Myocyte (in vitro differentiated cells): ENCODE measurements at regions not wholly inside any gene's neighbourhood (a gene's known extent, or its start where the extent isn't known, plus 50 kb on each side); places are given as distances from the start of the nearest gene placed in this dataset.

Source experiments
- DNase-seq: peaks from one replicate; pipeline ENCODE4 v3.0.0-alpha.2; 2012; ENCODE audit warnings: low read depth

- no peak for DNase-seq
Measured at GRCh38 chr11:70501051-70501901, 102.9 kb downstream of the CTTN start.

- no peak for DNase-seq
Measured at GRCh38 chr11:70501933-70502540, 103.7 kb downstream of the CTTN start.

DNA sequence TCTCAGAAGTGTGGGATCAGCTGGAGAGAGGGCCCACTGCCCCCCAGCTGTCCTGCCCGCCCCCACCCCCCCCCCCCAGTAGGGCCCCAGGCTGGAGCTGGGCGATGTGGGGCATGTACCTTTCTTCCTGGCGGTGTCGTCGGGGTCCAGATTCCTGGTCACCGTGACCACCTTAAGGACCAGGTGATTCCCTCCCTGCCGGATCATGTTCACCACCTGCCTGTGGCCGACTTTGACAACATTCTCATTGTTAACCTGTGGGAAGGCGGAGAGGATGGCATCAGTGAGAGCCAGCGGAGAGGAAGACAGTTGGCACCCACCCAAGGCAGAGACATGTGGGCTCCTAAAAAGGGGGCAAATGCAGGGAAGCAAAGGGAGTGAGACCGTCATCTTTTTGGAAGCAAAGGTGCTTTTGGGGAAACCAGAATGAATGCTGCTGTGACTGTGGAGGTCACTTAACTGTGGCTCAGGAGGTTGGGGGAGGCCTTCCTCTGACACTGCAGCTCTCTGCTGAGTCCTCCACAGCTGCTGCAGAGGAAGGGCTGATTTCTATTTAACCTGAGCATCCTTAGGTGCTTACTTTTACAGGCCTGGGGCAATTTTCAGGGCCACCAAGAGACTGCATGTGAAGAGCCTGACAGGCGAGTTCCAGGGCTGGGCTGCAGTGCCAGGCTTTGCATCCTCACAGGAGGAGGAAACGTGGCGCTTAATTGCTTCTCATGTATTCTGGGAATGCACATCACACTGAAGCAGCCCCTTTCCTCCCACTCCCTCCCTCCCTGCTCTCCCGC, 104.5 kb downstream of the CTTN start:
- DNase-seq, result no peak

- no peak for DNase-seq
Measured at GRCh38 chr11:70503468-70504221, 105.3 kb downstream of the CTTN start.

- no peak for DNase-seq
Measured at GRCh38 chr11:70504246-70505020, 106.1 kb downstream of the CTTN start.

DNA sequence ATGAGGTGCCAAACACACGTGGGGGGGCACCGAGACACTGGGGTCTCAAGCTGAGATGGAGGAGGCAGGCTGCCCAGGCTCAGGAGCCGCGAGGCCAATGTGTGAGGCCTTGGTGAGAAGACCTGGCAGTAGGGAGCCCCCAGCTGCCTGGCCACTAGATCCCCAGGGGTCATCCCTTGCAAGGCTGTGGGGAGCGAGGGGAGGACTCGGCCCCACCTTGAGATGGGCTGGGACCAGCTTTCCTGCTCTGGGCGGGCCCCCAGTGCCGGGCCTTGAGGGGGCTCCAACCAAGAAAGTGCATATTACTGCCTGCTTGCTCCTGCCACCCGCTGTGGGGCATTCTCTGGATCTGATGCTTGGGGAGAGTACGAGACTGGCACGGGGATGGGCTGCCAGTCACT, 107.0 kb downstream of the CTTN start:
- DNase-seq, result no peak

DNA sequence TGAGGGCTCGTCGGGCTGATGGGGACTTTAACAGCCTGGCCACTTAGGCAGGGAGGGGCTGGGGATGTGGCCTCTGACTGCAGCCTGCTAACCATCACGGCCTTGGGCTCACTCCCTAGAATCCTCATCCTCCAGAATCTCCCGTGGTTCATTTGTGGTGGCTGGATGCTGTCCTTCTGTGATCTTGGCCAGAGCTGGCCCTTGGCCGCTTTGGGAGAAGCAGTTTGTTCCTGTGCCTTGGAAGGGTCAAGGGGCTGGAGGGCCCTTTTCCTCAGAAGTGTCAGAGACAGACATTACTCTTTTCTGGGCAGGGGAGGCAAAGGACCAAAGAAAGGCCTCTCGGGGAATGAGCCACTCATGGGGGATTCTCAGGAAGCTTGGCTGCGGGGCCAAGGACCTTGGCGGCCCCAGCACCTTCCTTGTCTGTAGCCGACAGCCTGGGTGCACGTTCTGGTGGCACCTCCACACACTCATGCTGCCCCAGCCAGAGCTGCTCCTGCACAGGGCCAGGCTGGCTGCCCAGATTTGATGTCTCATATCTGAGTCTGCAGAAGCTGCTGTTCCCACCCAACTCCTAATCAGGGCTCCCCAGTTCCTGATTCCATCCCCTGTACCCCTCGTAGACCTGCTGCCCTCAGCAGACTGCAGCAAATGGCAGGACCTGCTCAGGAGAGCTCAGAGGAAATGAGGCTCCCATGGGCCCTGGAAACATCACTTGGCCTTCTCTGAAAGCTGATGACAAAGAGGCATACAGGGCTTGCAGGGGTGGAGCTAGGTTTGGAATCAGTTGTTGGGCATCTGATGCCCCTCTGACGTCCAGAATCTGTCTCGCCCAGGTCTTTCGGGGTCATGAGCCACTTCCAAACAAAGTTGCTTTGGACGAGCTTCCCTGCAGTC, 107.7 kb downstream of the CTTN start:
- DNase-seq, result no peak

- DNase-seq, result no peak
Measured at GRCh38 chr11:70506658-70506970, 108.3 kb downstream of the CTTN start.

- DNase-seq, result no peak
Measured at GRCh38 chr11:70506986-70507385, 108.7 kb downstream of the CTTN start.

DNA sequence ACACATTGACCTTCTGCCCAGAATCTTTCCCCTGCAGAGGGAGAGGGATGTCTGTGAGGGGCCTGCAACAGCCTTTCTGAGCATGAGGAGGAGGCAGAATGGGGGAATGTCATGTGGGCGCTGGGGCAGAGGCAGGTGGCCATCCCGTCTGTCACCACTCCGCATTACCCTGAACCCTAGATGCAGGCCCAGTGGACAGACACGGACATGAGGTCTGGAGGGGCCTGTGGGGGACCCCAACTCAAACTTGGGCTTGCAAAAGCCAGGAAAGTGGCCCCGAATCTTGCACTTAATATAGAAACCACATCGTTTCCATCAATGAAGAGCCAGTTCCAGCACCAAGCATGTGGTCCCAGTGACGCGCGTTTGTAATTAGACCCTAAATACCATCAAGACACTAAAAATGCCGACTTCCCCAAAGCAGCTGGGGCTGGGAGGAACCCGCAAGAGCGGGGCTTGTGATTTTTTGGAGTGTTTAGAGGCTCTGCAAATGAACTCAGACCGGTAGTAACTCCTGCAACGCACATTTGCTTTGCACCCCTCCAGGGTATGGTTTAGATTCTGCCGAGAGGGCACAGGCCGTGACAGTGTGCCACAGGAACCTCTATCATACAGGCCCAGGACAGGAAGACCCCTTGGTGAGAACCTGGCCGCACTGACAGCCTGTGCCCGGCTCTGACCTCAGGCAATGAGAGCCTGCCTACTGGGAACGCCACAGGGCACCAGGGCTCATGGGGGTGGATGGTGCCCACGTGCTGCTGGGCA, 109.3 kb downstream of the CTTN start:
- DNase-seq, result no peak

- no peak for DNase-seq
Measured at GRCh38 chr11:70508231-70508480, 109.8 kb downstream of the CTTN start.

DNA sequence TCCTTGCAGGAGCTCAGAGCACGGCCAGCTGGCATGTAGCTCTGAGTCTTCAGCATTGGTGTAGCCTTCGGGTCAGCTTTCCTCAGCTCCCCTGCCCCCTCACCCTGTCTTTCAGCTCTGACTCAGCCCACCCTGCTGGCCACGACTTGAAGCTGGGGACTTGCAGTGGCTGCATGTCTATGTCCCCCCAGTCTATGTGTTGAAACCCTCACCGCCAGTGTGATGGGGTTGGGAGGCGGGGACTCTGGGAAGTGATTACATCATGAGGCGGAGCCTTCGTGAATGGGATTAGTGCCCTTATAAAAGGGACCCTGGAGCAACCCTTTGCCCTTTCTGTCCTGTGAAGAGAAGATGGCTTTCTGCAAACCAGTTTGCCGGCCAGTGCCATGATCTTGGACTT, 111.1 kb downstream of the CTTN start:
- no peak for DNase-seq

- DNase-seq, result no peak
Measured at GRCh38 chr11:70510106-70510505, 111.8 kb downstream of the CTTN start.

DNA sequence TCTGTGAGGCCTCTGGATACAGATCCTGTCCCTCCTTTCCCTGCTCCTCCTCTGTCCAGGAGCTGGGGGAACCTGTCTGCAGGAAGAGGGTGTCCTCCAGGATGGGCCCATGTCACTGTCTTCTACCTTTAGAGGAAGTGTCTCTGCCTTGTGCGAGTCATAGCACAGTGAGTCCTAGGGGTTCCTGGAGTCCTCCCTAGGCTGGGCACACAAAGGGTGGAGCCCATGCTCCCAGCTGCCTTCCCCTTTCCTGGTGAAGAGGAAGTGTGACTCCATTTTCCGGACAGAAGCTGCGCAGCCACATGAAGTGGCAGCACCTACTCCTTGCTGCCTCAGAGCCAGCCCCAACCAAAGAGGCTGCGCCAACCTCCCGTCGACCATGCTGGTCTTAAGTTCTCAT, 112.2 kb downstream of the CTTN start:
- DNase-seq, result no peak

- no peak for DNase-seq
Measured at GRCh38 chr11:70511345-70511744, 113.0 kb downstream of the CTTN start.

GRCh38 chr11:70512716-70513115, 114.4 kb downstream of the CTTN start:
- DNase-seq, result no peak

- DNase-seq, result no peak
Measured at GRCh38 chr11:70517203-70517602, 118.9 kb downstream of the CTTN start.

DNA sequence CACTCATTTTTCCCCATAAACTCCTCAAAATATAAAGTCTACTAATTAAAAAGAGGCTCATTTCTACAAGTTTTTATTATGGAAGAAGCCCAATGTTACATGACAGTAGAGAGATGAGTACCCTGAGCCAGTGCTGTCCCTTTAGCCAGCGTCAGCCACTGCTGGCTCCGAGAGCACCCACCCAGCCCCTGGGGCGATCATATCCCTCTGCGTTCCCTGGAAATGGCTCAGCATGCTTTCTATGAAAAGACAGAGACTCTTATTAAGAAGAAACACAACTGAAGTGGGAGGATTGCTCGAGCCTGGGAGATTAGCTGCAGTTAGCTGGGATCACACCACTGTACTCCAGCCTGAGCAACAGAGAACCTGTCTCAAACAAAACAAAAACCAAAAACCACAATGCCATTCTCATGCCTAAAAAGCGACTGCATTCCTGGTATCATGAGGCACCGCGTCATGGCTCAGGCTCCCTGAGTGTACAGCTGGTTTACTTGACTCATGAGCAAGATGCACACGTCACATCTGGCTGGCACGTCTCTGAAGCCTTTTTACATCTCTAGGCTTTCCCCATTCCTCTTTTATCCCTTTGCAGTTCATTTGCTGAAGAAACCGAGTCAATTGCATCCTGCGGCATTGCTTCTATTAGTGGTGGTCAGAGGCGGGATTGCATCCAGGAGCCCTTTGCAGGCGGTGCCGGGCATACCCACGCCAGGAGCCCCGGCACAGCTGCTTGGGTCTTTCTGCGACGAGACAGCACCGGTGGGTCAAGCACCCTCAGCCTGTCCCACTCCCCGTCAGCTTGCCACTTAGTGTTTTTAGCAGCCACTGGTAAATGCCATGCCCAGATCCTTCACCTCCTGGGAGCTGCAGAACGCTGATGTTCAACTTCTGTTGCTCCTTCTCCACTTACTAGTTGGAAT, 119.9 kb downstream of the CTTN start:
- DNase-seq, result peak; percentile 86
